Renal pelvis (tissue), 1 donor: ENCODE measurements at regions not wholly inside any gene's neighbourhood (a gene's known extent, or its start where the extent isn't known, plus 50 kb on each side); places are given as distances from the start of the nearest gene placed in this dataset.
A peak's percentile ranks its signal among the peaks of the same experiment; 100 is the strongest.

ENCODE experiments used
- DNase-seq: peaks from one replicate; pipeline ENCODE4 v3.0.0-alpha.2; 2013

DNA sequence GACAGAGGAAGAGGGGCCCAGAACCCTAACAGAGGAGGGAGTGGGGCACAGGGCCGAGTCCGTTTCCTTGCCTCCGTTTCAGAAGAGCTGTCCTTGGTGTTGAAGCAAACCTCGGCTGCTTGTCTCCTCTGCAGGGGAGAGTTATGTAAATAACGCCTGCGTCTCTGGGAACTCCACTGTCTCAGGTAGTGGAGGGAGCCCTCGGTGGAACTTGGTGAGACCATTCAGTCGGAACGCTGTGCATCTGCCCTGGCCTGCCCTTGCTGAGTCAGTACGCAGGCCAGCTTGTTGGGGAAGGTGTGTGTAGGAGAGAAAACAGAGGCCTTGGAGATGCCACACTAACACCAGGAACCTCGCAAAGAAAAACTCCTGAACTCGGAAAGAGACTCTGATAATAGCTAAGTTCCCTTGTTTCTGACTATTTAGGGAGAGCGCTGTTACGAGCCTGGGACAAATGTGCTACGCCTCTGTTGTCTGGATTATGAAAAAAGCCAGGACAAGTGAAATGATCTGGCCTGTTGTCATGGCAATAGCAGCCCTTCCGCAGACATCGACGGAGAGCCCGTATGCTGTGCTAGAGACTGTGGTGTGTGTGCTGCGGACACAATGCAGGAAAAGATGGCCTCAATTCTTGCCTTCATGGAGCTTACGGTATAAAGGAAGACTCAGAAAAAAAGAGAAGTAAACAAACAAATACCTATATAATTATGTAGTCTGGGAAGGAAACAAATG lies 94.6 kb upstream of the AKT3 start:
- peak; percentile 58 for DNase-seq

DNA sequence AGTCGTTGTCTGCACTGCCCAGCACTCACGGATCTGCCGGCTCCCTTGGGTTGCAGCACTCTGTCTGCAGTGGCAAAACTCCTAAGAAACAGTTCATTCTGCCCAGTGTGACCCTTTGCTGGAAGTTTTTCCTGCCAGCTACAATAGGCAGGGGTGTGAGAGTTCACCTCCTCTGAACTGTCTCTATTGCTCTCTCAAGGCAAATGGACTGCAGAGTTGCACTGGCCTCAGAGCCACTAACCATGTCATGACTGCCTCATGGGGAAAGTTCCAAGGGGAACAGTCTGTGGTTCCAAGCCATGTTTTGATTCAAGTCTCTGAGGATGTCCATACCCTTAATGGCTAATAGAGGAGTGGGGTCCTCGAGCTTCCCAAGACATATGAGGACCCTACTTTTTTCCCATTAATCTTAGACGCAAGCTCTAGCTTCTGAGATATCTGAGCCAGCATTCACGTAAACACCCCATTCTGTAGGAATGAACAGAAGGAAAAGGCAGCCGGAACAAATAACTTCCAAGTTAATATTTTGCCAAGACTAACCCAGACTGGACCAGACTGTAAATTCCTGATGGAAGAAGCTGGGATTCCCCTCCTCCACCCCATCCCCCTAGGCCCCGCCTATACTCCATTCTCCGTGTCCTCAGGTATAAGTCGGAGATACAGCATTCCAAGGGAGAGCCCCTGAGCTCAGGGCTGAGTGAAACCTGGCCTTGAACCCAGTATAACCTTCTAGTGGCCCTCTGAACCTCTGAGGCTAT lies 93.8 kb upstream of the AKT3 start:
- no peak for DNase-seq

DNA sequence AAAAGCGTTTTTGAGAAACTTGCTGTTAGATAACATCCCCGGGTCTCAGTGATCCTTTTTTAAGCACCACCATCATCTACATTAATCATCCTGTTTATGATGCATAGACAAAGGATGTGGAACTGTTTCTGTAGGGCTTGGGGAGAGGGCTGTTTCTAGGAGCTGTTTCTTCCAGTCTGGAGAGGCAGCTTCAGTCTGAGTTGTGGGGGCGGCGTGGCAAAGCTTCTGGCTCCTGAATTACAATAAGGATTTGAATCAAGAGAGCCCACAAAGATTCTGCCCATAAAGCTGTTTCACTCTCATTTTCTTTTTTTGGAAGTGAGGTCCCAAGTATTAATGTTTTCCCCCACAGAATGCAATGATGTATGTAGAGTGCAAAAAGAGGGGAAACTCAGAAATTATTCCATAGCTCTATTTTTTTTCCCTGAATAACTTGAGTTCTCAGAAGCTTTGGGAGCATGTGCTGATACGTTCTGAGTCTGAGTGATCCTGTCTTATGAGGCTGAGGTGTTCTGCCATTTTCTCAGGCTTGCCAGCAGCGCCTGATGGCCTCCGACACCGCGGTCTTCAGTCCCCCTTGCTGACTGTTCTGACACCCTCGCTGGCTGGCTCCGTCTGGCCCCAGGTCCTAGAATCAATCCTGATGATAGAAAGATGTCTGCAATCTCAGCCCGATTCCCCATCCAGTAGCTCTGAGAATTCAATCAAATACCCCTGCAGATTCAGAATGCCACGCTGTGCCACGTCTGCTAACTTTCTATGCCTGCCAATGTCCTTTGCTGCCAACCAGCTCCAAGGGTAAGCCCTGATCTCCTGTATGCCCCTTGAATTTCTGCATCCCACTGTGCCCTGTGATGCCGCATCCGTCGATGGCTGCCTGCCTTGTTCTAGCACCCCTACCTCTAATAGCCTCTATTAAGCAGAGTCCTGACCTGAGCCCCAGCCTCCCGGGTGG lies 92.4 kb upstream of the AKT3 start:
- no peak for DNase-seq

DNA sequence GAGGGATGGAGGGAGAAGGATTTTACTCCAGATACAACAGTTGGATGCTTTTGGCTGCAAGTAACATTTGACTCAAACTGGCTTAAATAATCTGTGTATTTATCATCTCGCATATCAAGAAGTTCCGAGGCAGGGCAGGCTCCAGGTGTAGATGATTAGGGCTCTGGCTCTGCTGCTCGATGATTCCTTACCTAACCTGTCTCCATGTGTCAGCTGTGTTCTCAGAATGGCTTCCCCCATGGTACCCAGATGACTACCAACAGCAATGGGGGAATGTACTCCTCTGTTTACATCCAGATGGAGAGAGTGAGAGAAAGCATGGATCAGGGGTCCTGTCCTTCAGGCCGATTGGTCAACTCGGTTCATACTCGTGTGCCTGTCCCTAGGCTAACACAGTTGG lies 90.4 kb upstream of the AKT3 start:
- DNase-seq, result no peak

DNA sequence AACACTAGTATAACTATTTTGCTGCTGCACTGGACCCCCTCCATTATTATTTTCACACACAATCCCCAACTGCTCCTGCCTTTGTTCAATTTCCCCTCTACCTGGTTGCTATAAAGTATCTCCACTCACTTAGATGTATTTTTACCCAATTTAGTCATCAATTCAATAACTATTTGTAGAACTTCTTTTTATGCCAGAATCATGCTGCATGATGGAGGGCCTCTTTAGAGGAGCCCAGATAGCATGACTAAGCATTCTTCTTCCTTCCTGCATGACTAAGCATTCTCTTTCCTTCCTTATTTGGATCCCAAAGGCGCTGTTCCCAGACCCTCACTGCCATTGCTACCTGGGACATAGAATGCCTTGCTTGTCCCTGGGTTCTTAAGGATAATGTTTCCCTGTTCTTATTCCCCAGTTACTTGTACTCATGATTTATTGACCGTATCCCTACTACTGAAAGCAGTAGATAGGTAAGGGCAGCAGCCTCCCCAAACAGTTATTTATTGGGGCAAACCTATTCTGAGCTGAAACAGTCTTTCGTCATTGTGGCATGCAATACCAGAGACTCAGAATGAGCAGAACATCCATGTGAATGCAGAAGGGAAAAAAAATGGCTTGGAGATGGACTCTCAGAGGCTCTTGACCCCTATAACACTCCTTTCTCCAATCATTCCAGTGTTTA lies 89.3 kb upstream of the AKT3 start:
- DNase-seq, result no peak

DNA sequence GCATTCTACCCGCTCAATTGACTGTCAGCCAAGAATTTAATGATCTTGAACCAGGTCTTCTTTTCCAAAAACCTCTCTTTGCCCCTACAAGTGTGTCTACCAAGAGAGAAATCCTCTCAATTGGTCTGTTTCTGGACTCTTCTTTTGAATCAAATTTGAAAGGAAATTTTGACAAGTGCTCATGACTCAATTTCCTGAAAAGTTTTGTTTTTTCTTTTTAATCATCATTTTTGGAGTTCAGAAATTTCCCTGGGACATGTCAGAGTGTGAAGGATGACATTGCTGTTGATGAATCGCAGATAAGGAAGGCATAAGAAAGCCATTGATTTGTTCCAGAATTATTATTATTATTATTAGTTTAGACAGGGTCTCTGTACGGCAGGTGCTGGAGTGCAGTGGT lies 88.2 kb upstream of the AKT3 start:
- no peak for DNase-seq

DNA sequence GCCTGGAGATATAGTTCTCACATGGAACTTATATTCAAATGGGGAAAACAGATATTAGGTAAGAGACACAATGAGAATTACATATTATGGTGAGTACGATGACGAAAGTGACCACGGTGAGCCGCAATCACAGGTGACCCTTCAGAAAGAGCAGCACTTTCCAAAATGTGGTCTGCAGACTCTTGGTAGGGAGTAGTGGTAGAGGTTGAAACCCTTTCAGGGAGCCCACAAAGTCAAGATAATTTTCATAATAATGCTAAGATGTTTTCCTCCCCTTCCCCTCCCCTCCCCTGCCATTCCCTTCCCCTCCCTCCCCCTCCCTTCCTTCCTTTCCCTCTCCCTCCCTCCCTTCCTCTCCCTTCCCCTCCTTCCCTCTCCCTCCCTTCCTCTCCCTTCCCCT lies 83.5 kb upstream of the AKT3 start:
- DNase-seq, result no peak

DNA sequence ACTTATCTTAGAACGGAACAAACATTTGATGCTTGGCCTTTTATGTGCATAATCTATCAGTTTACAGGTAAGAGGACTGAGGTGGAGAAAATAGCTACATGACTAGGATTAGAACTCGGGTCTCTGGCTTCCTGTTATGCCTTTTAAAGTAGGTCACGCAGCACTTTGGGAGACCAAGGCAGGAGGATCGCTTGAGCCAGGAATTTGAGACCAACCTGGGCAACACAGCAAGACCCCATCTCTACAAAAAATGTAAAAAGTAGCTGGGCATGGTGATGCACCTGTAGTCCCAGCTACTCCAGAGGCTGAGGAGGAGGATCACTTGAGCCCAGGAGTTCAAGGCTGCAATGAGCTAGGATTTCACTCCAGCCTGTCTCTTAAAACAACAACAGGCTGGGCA lies 81.9 kb upstream of the AKT3 start:
- DNase-seq, result no peak

DNA sequence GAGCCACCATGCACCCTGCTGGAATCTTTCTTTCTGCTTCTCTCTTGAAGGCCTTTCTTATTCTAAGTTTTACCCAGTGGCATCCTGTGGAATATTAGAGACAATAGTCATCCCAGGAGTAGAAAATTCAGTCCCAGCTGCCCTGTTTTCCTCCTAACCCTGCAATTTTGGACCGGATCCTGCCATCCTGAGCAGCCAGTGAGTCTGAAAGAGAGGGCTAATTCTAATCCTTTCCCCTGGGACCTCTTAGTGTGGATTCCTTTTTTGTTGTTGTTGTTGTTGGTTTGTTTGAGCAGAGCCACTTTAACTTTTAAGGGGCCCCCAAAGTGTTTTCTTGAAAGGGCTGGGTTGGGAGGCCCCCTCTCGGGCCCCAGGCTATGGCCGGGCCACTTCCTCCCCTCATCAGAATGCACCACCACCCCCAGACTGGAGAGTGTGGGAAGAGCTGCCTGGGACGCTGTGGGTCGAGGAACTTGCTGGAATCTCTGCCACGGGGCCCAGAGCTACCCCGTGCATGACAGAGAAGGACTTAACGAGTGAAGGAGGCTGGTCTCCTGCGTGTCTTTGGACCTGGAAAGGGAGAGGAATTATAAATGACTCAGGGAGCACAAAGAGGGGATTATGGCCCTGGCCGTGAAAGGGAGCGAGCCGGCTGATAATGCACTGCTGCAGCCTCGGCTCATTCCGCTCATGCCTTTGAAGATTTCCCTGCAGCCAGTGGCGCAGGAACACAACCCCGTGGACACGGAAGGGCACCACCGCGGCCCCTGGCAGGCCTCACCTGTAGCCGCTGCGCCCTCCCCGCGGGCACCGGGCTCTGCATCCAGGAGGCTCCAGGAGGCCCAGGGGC lies 81.0 kb upstream of the AKT3 start:
- no peak for DNase-seq

DNA sequence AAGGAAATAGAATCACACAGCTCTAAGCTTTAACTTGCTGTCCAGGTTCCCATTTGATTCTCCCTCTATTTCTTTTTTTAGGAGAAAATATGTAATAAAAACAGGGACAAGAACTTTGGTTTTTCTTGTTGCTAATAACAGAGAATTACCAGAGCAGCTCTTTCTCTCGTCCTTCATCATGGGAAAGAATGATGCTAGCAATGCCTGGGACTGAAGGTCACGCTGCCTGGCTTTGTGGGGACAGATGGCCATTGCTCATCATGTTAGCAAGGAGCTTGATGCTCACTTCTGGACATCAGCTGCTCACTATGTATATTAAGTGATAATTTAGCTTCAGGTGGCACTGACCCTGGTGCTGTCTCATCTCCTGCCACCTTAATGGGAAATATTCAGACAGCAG lies 77.3 kb upstream of the AKT3 start:
- DNase-seq, result no peak

DNA sequence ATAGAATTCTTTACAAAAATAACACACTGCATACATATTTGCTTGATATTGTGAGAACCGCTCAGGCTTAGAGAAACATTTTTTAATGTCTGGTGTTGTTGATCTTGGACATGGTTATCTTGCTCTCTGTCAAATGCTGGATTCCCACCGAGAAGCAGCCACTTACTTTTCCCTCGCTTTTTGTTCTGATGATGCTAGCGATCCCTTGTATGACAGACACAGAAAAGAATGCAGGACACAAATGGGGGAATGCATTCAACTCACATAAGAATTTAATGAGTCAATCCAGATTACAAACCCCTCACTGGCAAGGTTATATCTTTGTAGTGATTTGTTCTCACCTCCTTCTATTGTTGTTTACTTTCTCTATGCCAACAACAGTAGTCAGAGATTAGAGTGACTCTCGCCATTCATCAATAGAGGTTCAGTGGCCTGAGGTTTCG lies 76.8 kb upstream of the AKT3 start:
- DNase-seq, result no peak

DNA sequence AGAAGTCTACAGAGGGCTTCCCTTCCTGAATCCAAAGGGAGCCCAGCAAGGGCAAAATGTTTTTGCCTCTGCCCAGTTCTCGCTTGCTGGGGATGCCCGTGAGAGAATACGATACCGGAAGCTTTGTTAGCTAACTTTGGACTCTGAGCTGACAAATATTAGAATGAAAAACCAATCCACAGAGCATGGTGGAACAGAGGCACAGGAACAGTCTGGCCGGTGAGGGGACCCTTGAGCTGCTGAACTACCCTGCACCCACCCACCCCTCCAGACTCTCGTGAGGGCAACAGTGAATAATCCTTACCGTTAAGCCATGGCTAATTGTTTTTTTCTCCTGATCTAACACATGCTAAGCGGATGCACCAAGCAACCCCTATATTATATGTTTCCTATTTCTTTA lies 76.3 kb upstream of the AKT3 start:
- DNase-seq, result no peak

DNA sequence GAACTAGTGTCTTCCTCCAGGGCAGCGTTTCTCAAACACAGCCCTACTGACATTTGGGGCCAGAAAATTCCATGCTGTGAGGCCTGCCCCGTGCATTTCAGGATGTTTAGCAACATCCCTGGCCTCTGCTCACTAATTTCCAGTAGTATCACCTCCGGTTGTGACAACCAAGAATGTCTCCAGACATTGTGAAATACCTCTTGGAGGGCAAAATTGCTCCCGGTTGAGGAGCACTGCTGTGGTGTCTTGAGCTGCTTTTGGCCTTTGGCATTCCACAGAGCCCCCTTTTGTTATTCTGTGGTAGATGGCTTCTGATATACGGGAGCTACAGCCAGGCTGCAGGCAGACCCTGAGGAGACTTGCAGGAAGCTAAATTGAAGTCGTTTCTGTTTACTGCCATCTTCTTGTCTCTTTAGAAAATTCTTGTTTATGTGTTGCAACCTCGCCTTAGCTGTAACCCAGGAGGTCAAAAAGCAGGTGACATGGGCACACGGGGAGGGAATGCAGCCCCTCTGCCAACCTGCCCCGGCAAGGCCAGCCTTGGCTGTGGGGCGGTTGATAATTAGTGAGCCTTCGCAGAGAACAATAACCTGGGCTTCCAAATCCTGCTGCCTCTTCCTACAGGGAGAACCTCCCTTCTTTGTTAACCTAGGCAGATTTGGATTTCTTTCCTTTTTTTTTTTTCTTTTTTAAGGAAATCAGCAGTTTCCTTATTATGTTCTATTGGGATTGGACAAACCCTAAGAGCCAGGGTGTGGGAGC lies 74.7 kb upstream of the AKT3 start:
- DNase-seq, result no peak

DNA sequence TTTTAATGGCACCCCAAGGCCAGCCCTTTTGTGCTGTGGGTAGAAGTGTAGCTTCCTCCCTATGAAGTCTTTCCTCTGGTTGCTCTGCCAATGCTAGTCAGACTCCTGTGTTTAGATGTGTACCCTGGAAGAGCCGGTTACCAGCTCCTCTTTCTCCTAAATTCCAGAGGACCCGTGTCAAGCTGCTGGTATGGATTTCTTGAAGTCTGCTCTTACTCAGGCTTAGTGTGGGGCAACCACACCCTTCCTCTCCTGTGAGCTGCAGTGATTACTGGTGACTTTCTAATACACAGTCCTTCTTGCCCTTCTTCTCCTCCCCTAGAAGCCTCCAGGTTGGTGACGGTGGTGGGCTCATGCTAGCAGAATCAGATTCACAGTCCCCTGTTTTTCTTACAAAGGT lies 74.1 kb upstream of the AKT3 start:
- DNase-seq, result no peak

DNA sequence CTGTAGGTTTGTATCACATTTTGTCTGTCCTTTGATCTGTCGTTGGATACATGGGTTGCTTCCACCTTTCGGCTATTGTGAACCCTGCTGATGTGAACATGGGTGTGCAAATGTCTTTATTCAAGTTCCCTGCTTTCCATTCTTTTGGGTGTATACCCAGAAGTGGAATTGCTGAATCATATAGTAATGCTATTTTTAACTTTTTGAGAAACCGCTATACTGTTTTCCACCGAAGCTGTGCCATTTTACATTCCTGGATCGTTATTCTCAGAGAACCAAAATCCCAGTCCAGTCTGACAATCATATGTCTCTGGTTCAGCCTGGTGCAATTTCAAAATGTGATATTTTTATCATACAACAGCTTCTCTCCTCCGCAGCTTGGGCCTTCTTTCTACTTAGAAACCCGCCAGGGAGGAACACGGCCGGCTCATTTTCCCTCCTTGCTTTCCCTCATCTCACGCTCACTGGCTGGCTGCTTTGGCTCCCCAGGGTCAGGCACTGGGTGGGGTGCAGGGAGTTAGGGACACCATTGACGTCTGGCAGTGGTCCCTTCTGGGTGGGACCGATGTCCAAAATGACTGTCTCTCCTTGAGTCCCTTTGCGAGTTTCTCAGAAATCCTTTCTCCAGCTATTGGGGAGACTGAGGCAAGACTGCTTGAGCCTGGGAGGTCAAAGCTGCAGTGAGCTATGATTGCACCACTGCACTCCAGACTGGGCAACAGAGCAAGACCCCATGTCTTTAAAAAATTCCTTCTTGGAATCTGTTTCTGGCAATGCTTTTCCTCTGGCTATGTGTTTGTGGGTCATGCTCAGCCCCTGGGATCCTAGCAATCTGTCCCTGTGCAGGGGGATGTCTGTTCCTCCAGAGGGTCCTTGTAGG lies 73.5 kb upstream of the AKT3 start:
- no peak for DNase-seq

DNA sequence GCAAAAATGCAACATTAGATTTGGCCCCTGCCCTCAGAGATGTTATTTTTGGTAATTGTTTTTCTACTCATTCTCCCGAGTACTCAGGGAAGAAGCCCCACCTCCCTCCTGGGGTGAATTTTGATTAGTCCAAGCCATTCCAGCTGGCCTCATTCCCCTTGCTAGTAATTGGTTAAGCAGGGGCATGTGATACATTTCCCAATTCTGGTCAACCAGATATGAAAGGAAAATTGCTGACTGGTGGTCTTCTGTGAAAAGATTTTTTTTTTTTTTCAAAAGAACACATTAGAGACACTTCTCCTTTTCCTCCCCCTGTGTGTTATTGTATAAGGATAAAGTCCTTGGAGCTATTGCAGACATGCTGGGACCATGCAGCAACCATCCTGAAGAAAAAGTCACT lies 71.1 kb upstream of the AKT3 start:
- no peak for DNase-seq

DNA sequence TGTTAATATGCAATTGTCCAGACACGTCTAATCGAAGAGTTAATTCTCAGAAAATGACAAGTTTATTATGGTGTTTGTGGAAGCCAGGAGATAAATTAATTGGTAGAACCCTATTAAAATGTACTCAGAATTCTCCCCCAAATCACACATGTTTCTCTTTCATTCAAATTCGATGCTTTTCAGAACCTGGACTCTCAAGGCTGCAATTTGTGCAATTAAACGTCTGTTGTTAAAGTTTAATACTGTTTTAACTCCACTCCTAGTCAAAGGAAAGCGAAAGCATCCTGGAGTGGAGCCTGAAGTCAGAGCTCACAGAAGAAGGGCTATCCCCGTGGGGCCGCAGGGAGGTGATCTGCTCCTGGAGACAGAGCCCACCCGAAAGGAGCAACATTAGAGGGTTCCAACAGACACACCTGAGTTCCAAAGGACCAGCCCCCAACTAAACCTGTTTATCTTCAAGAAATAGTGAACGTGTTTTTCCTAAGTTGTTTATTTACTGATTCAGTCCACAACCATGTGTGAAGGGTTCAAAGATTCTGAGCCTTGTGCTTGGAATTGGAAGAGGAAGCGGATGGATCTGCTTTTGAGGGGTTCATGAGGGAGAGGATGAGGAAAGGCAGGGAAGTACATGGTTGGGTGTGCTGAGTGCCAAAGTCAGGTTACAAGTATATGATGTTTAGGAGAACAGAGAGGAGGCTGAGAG lies 68.0 kb upstream of the AKT3 start:
- DNase-seq, result no peak

DNA sequence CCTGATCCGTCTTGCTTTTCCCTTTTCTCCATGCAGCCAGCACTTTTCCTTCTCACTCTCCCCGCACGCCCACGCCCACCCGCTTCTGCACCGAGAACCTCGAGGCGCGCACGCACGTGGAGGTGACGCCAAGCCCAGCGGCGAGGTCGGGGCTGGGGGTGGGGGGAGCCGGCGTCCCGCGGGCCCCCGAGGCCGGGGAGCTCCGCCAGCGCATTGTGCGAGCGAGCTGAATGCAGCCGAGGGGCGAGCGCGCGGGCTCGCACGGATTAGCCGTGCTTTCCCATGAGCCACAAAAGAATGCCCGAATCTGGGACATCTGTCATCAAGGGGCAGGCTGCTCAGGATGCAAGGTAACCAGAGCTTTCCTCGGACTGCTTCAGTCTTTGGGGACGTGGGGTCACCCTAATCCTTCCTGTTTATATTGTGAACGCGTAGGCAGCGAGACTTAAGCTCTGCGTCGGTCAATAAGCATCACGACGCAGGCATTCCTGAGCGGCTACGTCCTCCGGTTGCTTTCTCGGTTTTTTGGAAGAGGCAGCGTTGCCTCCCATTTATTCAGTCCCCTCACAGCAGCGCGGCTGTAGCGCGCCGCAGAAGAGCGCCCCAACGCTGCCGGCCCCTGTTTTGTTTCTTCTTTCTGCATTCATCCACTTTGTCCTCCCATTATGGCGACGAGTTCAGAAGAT lies 67.3 kb upstream of the AKT3 start:
- peak; percentile 47 for DNase-seq
